ENCODE measurements at regions not wholly inside any gene's neighbourhood (a gene's known extent, or its start where the extent isn't known, plus 50 kb on each side); places are given as distances from the start of the nearest gene placed in this dataset.

DNA sequence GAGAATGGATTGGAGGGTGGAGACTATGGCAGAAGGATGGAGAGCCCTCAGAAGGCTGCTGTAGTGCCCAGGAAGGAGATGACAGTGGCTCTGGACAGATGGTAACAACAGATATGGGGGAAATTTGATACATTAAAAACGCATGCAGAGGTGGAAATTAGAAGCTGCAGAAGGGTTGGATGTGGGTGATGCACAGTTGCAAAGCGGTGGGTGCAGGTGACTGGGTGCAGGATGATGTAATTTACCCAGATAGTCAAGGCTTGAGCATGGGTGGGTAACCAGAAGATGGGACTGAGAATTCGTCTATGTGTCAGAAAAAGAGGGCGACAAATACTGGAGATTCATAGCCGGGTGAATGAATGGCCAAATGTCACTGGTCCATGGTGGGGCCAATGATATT lies 570.3 kb downstream of the MN1 start:
- TF ChIP-seq, protein P1, sequence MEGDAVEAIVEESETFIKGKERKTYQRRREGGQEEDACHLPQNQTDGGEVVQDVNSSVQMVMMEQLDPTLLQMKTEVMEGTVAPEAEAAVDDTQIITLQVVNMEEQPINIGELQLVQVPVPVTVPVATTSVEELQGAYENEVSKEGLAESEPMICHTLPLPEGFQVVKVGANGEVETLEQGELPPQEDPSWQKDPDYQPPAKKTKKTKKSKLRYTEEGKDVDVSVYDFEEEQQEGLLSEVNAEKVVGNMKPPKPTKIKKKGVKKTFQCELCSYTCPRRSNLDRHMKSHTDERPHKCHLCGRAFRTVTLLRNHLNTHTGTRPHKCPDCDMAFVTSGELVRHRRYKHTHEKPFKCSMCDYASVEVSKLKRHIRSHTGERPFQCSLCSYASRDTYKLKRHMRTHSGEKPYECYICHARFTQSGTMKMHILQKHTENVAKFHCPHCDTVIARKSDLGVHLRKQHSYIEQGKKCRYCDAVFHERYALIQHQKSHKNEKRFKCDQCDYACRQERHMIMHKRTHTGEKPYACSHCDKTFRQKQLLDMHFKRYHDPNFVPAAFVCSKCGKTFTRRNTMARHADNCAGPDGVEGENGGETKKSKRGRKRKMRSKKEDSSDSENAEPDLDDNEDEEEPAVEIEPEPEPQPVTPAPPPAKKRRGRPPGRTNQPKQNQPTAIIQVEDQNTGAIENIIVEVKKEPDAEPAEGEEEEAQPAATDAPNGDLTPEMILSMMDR (IDR thresholded peaks at IDR 0.05), result no peak
- TF ChIP-seq POLR2A (IDR thresholded peaks at IDR 0.05), result no peak

All from Peyer's patch (tissue), 4 donors.